H1 (cell line): ENCODE measurements at regions not wholly inside any gene's neighbourhood (a gene's known extent, or its start where the extent isn't known, plus 50 kb on each side); places are given as distances from the start of the nearest gene placed in this dataset.

Source experiments
- CBX8 ChIP-seq: fragments of 300-800, 300-1000 bp; sonication (generic); IDR thresholded peaks from 2 replicates; pipeline ENCODE4 v1.7.1; 2016; ENCODE audit warnings: low read depth, low read length, borderline replicate concordance
- CTBP2 ChIP-seq: IDR thresholded peaks from 2 replicates; pipeline ENCODE4 v1.7.0; 2011; ENCODE audit warnings: borderline replicate concordance, mild to moderate bottlenecking, moderate library complexity, mixed read lengths, low read length; ENCODE audit not compliant: insufficient read depth, insufficient read length
- EGR1 ChIP-seq: IDR thresholded peaks from 2 replicates; pipeline ENCODE4 v1.6.1; 2011; ENCODE audit warnings: low read depth, low read length, borderline replicate concordance
- KDM5A ChIP-seq: fragments of 200-600 bp; IDR thresholded peaks from 2 replicates; pipeline ENCODE4 v1.7.1; 2012; ENCODE audit warnings: mild to moderate bottlenecking, low read length, inconsistent platforms, mixed read lengths
- RFX5 ChIP-seq: IDR thresholded peaks from 2 replicates; pipeline ENCODE4 v1.6.1; 2011; ENCODE audit warnings: low read depth, low read length, improper control_type of control experiment, borderline replicate concordance
- SP1 ChIP-seq: IDR thresholded peaks from 2 replicates; pipeline ENCODE4 v1.6.1; 2011; ENCODE audit warnings: low read depth, low read length
- ZNF274 ChIP-seq: IDR thresholded peaks from 2 replicates; pipeline ENCODE4 v1.7.0; 2012; ENCODE audit warnings: low read length, borderline replicate concordance; ENCODE audit errors: extremely low read depth
- TF ChIP-seq, protein P1 (sequence below): fragments of 300-600 bp; sonication (generic); IDR thresholded peaks from 2 replicates; pipeline ENCODE4 v1.7.1; 2012; ENCODE audit warnings: low read length, moderate library complexity, mild to moderate bottlenecking, inconsistent platforms; ENCODE audit not compliant: insufficient replicate concordance
- TF ChIP-seq, protein P2 (sequence below): IDR thresholded peaks from 2 replicates; pipeline ENCODE4 v1.6.1; 2012; ENCODE audit warnings: low read length, inconsistent platforms

DNA sequence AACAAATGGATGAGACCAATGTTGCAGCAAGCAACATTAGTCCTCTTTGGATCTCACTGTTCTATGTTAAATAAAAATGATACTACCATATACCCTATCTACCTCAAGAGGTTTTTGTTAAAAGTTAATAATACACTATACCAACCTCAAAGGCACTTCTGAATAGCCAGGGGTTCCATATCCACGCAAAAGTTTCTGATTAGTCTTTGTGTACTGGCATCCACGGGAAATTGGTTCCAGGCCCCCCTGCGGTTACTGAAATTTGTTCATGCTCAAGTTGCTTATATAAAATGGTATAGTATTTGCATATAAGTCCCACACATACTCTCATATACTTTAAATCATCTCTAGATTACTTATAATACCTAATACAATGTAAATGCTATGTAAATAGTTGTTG, 585.7 kb downstream of the INSC start (continued):
- TF ChIP-seq, protein P1, sequence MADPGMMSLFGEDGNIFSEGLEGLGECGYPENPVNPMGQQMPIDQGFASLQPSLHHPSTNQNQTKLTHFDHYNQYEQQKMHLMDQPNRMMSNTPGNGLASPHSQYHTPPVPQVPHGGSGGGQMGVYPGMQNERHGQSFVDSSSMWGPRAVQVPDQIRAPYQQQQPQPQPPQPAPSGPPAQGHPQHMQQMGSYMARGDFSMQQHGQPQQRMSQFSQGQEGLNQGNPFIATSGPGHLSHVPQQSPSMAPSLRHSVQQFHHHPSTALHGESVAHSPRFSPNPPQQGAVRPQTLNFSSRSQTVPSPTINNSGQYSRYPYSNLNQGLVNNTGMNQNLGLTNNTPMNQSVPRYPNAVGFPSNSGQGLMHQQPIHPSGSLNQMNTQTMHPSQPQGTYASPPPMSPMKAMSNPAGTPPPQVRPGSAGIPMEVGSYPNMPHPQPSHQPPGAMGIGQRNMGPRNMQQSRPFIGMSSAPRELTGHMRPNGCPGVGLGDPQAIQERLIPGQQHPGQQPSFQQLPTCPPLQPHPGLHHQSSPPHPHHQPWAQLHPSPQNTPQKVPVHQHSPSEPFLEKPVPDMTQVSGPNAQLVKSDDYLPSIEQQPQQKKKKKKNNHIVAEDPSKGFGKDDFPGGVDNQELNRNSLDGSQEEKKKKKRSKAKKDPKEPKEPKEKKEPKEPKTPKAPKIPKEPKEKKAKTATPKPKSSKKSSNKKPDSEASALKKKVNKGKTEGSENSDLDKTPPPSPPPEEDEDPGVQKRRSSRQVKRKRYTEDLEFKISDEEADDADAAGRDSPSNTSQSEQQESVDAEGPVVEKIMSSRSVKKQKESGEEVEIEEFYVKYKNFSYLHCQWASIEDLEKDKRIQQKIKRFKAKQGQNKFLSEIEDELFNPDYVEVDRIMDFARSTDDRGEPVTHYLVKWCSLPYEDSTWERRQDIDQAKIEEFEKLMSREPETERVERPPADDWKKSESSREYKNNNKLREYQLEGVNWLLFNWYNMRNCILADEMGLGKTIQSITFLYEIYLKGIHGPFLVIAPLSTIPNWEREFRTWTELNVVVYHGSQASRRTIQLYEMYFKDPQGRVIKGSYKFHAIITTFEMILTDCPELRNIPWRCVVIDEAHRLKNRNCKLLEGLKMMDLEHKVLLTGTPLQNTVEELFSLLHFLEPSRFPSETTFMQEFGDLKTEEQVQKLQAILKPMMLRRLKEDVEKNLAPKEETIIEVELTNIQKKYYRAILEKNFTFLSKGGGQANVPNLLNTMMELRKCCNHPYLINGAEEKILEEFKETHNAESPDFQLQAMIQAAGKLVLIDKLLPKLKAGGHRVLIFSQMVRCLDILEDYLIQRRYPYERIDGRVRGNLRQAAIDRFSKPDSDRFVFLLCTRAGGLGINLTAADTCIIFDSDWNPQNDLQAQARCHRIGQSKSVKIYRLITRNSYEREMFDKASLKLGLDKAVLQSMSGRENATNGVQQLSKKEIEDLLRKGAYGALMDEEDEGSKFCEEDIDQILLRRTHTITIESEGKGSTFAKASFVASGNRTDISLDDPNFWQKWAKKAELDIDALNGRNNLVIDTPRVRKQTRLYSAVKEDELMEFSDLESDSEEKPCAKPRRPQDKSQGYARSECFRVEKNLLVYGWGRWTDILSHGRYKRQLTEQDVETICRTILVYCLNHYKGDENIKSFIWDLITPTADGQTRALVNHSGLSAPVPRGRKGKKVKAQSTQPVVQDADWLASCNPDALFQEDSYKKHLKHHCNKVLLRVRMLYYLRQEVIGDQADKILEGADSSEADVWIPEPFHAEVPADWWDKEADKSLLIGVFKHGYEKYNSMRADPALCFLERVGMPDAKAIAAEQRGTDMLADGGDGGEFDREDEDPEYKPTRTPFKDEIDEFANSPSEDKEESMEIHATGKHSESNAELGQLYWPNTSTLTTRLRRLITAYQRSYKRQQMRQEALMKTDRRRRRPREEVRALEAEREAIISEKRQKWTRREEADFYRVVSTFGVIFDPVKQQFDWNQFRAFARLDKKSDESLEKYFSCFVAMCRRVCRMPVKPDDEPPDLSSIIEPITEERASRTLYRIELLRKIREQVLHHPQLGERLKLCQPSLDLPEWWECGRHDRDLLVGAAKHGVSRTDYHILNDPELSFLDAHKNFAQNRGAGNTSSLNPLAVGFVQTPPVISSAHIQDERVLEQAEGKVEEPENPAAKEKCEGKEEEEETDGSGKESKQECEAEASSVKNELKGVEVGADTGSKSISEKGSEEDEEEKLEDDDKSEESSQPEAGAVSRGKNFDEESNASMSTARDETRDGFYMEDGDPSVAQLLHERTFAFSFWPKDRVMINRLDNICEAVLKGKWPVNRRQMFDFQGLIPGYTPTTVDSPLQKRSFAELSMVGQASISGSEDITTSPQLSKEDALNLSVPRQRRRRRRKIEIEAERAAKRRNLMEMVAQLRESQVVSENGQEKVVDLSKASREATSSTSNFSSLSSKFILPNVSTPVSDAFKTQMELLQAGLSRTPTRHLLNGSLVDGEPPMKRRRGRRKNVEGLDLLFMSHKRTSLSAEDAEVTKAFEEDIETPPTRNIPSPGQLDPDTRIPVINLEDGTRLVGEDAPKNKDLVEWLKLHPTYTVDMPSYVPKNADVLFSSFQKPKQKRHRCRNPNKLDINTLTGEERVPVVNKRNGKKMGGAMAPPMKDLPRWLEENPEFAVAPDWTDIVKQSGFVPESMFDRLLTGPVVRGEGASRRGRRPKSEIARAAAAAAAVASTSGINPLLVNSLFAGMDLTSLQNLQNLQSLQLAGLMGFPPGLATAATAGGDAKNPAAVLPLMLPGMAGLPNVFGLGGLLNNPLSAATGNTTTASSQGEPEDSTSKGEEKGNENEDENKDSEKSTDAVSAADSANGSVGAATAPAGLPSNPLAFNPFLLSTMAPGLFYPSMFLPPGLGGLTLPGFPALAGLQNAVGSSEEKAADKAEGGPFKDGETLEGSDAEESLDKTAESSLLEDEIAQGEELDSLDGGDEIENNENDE: no peak
- TF ChIP-seq SP1 (no peak), CBX8 (no peak), ZNF274 (no peak), EGR1 (no peak), CTBP2 (no peak), KDM5A (no peak), RFX5 (no peak)
- TF ChIP-seq, protein P2, sequence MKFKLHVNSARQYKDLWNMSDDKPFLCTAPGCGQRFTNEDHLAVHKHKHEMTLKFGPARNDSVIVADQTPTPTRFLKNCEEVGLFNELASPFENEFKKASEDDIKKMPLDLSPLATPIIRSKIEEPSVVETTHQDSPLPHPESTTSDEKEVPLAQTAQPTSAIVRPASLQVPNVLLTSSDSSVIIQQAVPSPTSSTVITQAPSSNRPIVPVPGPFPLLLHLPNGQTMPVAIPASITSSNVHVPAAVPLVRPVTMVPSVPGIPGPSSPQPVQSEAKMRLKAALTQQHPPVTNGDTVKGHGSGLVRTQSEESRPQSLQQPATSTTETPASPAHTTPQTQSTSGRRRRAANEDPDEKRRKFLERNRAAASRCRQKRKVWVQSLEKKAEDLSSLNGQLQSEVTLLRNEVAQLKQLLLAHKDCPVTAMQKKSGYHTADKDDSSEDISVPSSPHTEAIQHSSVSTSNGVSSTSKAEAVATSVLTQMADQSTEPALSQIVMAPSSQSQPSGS: no peak
